ENCODE measurements at regions not wholly inside any gene's neighbourhood (a gene's known extent, or its start where the extent isn't known, plus 50 kb on each side); places are given as distances from the start of the nearest gene placed in this dataset.
A peak's percentile ranks its signal among the peaks of the same experiment; 100 is the strongest.

DNA sequence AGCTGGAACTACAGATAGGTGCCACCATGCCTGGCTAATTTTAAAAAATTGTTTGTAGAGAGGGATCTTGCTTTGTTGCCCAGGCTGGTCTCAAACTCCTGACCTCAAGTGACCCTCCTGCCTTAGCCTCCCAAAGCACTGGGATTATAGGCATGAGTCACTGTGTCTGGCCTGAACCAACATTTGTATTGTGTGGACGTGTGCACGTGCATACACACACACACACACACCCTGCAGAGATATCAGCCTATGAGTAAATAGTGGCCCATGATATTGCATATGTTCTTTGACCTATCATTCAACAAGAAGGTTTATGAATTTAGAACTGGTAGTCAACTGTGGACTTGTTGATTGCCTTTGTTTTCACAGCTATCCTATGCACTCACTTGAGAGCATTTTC, 161.6 kb downstream of the BAMBI start (continued):
- TF ChIP-seq, protein P1, sequence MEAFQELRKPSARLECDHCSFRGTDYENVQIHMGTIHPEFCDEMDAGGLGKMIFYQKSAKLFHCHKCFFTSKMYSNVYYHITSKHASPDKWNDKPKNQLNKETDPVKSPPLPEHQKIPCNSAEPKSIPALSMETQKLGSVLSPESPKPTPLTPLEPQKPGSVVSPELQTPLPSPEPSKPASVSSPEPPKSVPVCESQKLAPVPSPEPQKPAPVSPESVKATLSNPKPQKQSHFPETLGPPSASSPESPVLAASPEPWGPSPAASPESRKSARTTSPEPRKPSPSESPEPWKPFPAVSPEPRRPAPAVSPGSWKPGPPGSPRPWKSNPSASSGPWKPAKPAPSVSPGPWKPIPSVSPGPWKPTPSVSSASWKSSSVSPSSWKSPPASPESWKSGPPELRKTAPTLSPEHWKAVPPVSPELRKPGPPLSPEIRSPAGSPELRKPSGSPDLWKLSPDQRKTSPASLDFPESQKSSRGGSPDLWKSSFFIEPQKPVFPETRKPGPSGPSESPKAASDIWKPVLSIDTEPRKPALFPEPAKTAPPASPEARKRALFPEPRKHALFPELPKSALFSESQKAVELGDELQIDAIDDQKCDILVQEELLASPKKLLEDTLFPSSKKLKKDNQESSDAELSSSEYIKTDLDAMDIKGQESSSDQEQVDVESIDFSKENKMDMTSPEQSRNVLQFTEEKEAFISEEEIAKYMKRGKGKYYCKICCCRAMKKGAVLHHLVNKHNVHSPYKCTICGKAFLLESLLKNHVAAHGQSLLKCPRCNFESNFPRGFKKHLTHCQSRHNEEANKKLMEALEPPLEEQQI (IDR thresholded peaks at IDR 0.05), result peak; percentile 66
- TF ChIP-seq ZNF668 (CRISPR knock-in tag; IDR thresholded peaks at IDR 0.05), result no peak
- no peak for TF ChIP-seq GTF2E2 (tag; IDR thresholded peaks at IDR 0.05)
- TF ChIP-seq, protein P2, sequence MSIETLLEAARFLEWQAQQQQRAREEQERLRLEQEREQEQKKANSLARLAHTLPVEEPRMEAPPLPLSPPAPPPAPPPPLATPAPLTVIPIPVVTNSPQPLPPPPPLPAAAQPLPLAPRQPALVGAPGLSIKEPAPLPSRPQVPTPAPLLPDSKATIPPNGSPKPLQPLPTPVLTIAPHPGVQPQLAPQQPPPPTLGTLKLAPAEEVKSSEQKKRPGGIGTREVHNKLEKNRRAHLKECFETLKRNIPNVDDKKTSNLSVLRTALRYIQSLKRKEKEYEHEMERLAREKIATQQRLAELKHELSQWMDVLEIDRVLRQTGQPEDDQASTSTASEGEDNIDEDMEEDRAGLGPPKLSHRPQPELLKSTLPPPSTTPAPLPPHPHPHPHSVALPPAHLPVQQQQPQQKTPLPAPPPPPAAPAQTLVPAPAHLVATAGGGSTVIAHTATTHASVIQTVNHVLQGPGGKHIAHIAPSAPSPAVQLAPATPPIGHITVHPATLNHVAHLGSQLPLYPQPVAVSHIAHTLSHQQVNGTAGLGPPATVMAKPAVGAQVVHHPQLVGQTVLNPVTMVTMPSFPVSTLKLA (conservative IDR thresholded peaks at IDR 0.05), result 0 out of 4 replicates have a peak, but pooled peaks of 1 of the 2 experiments have one; percentile 37
- TF ChIP-seq NR2C1 (IDR thresholded peaks at IDR 0.05), result no peak
- 0 out of 2 replicates have a peak, but pooled peaks have one; percentile 43 for TF ChIP-seq NR2C1 (tag; IDR thresholded peaks at IDR 0.05)
- peak; percentile 44 for TF ChIP-seq TAL1 (IDR thresholded peaks at IDR 0.05)
- peak; percentile 82 to 88 for TF ChIP-seq KDM1A (IDR thresholded peaks at IDR 0.05)
- TF ChIP-seq, protein P3, sequence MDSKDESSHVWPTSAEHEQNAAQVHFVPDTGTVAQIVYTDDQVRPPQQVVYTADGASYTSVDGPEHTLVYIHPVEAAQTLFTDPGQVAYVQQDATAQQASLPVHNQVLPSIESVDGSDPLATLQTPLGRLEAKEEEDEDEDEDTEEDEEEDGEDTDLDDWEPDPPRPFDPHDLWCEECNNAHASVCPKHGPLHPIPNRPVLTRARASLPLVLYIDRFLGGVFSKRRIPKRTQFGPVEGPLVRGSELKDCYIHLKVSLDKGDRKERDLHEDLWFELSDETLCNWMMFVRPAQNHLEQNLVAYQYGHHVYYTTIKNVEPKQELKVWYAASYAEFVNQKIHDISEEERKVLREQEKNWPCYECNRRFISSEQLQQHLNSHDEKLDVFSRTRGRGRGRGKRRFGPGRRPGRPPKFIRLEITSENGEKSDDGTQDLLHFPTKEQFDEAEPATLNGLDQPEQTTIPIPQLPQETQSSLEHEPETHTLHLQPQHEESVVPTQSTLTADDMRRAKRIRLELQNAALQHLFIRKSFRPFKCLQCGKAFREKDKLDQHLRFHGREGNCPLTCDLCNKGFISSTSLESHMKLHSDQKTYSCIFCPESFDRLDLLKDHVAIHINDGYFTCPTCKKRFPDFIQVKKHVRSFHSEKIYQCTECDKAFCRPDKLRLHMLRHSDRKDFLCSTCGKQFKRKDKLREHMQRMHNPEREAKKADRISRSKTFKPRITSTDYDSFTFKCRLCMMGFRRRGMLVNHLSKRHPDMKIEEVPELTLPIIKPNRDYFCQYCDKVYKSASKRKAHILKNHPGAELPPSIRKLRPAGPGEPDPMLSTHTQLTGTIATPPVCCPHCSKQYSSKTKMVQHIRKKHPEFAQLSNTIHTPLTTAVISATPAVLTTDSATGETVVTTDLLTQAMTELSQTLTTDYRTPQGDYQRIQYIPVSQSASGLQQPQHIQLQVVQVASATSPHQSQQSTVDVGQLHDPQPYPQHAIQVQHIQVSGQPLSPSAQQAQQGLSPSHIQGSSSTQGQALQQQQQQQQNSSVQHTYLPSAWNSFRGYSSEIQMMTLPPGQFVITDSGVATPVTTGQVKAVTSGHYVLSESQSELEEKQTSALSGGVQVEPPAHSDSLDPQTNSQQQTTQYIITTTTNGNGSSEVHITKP (IDR thresholded peaks at IDR 0.05; ENCODE audit: partially characterized antibody), result peak; percentile 45
- peak; percentile 36 for TF ChIP-seq CBFA2T2 (conservative IDR thresholded peaks at IDR 0.05)
- TF ChIP-seq, protein P4, sequence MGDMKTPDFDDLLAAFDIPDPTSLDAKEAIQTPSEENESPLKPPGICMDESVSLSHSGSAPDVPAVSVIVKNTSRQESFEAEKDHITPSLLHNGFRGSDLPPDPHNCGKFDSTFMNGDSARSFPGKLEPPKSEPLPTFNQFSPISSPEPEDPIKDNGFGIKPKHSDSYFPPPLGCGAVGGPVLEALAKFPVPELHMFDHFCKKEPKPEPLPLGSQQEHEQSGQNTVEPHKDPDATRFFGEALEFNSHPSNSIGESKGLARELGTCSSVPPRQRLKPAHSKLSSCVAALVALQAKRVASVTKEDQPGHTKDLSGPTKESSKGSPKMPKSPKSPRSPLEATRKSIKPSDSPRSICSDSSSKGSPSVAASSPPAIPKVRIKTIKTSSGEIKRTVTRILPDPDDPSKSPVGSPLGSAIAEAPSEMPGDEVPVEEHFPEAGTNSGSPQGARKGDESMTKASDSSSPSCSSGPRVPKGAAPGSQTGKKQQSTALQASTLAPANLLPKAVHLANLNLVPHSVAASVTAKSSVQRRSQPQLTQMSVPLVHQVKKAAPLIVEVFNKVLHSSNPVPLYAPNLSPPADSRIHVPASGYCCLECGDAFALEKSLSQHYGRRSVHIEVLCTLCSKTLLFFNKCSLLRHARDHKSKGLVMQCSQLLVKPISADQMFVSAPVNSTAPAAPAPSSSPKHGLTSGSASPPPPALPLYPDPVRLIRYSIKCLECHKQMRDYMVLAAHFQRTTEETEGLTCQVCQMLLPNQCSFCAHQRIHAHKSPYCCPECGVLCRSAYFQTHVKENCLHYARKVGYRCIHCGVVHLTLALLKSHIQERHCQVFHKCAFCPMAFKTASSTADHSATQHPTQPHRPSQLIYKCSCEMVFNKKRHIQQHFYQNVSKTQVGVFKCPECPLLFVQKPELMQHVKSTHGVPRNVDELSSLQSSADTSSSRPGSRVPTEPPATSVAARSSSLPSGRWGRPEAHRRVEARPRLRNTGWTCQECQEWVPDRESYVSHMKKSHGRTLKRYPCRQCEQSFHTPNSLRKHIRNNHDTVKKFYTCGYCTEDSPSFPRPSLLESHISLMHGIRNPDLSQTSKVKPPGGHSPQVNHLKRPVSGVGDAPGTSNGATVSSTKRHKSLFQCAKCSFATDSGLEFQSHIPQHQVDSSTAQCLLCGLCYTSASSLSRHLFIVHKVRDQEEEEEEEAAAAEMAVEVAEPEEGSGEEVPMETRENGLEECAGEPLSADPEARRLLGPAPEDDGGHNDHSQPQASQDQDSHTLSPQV (IDR thresholded peaks at IDR 0.05), result peak; percentile 65; the same call in 1 of the 2 replicates
- 0 out of 4 replicates have a peak, but pooled peaks of 1 of the 2 experiments have one; percentile 60 for TF ChIP-seq TBL1XR1 (IDR thresholded peaks at IDR 0.05; ENCODE audit: low read length in 2 of 2)
- TF ChIP-seq, protein P5, sequence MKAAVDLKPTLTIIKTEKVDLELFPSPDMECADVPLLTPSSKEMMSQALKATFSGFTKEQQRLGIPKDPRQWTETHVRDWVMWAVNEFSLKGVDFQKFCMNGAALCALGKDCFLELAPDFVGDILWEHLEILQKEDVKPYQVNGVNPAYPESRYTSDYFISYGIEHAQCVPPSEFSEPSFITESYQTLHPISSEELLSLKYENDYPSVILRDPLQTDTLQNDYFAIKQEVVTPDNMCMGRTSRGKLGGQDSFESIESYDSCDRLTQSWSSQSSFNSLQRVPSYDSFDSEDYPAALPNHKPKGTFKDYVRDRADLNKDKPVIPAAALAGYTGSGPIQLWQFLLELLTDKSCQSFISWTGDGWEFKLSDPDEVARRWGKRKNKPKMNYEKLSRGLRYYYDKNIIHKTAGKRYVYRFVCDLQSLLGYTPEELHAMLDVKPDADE (conservative IDR thresholded peaks at IDR 0.05; ENCODE audit: control insufficient read depth, low read depth, low read length), result no peak
- TF ChIP-seq HDAC1 (IDR thresholded peaks at IDR 0.05), result 0 out of 4 replicates have a peak, but pooled peaks of 1 of the 2 experiments have one; percentile 40
- TF ChIP-seq ZNF24 (IDR thresholded peaks at IDR 0.05), result 0 out of 2 replicates have a peak, but pooled peaks have one; percentile 27
- no peak for TF ChIP-seq HMG20B (CRISPR knock-in tag; IDR thresholded peaks at IDR 0.05)
